ENCODE measurements at regions not wholly inside any gene's neighbourhood (a gene's known extent, or its start where the extent isn't known, plus 50 kb on each side); places are given as distances from the start of the nearest gene placed in this dataset.

GRCh38 chr21:15164678-15165303, 100.0 kb upstream of the NRIP1 start (continued):
- TF ChIP-seq THYN1 (CRISPR knock-in tag; IDR thresholded peaks at IDR 0.05; ENCODE audit: borderline replicate concordance, low read depth) (no peak), EED (CRISPR knock-in tag; IDR thresholded peaks at IDR 0.05) (no peak), MTA3 (CRISPR knock-in tag; IDR thresholded peaks at IDR 0.05) (no peak), ZNF180 (CRISPR knock-in tag; IDR thresholded peaks at IDR 0.05; ENCODE audit: borderline replicate concordance, low read depth) (no peak), STAG1 (CRISPR knock-in tag; IDR thresholded peaks at IDR 0.05) (no peak), ZFP36L1 (CRISPR knock-in tag; IDR thresholded peaks at IDR 0.05) (no peak), ZNF788 (CRISPR knock-in tag; IDR thresholded peaks at IDR 0.05; ENCODE audit: borderline replicate concordance) (no peak), ZBTB38 (CRISPR knock-in tag; IDR thresholded peaks at IDR 0.05) (no peak), ZBTB37 (CRISPR knock-in tag; IDR thresholded peaks at IDR 0.05) (no peak), LBX2 (CRISPR knock-in tag; IDR thresholded peaks at IDR 0.05; ENCODE audit: borderline replicate concordance) (no peak), JDP2 (CRISPR knock-in tag; IDR thresholded peaks at IDR 0.05; ENCODE audit: borderline replicate concordance) (no peak), SUZ12 (IDR thresholded peaks at IDR 0.05; ENCODE audit: low read depth, low read length) (no peak), ZNF354B (CRISPR knock-in tag; IDR thresholded peaks at IDR 0.05) (no peak), IRF2 (CRISPR knock-in tag; IDR thresholded peaks at IDR 0.05) (no peak), GRHL1 (CRISPR knock-in tag; conservative IDR thresholded peaks at IDR 0.05) (no peak), ZMYM4 (CRISPR knock-in tag; IDR thresholded peaks at IDR 0.05) (peak; percentile 82), ZNF629 (CRISPR knock-in tag; conservative IDR thresholded peaks at IDR 0.05) (no peak), POLR2AphosphoS5 (IDR thresholded peaks at IDR 0.05; ENCODE audit: low read depth, low read length) (no peak), HDAC1 (CRISPR knock-in tag; IDR thresholded peaks at IDR 0.05) (no peak; the same call in 1 of the 2 replicates), SNAPC5 (CRISPR knock-in tag; IDR thresholded peaks at IDR 0.05; ENCODE audit: borderline replicate concordance) (no peak), SRSF9 (IDR thresholded peaks at IDR 0.05; ENCODE audit: borderline replicate concordance, insufficient read depth, low read depth, low read length, poor library complexity, severe bottlenecking) (no peak), ATF5 (CRISPR knock-in tag; IDR thresholded peaks at IDR 0.05; ENCODE audit: low read depth) (no peak), NFATC3 (CRISPR knock-in tag; IDR thresholded peaks at IDR 0.05) (no peak)
- TF ChIP-seq, protein P1, sequence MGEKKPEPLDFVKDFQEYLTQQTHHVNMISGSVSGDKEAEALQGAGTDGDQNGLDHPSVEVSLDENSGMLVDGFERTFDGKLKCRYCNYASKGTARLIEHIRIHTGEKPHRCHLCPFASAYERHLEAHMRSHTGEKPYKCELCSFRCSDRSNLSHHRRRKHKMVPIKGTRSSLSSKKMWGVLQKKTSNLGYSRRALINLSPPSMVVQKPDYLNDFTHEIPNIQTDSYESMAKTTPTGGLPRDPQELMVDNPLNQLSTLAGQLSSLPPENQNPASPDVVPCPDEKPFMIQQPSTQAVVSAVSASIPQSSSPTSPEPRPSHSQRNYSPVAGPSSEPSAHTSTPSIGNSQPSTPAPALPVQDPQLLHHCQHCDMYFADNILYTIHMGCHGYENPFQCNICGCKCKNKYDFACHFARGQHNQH (CRISPR knock-in tag; IDR thresholded peaks at IDR 0.05) = no peak
- TF ChIP-seq, protein P2, sequence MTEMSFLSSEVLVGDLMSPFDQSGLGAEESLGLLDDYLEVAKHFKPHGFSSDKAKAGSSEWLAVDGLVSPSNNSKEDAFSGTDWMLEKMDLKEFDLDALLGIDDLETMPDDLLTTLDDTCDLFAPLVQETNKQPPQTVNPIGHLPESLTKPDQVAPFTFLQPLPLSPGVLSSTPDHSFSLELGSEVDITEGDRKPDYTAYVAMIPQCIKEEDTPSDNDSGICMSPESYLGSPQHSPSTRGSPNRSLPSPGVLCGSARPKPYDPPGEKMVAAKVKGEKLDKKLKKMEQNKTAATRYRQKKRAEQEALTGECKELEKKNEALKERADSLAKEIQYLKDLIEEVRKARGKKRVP (CRISPR knock-in tag; IDR thresholded peaks at IDR 0.05) = no peak
